GM19463 (cell line): ENCODE measurements at regions not wholly inside any gene's neighbourhood (a gene's known extent, or its start where the extent isn't known, plus 50 kb on each side); places are given as distances from the start of the nearest gene placed in this dataset.

Experiments
- ATAC-seq: cut with Tn5 transposase; IDR thresholded peaks from one replicate; pipeline ENCODE4 v1.9.1; 2021; ENCODE audit warnings: mild to moderate bottlenecking, moderate library complexity; ENCODE audit not compliant: unreplicated experiment

- ATAC-seq = peak; percentile 66
Observed at GRCh38 chr1:98813738-98814309, 152.3 kb downstream of the SNX7 start.

GRCh38 chr1:98817821-98818220, 156.3 kb downstream of the SNX7 start:
- no peak for ATAC-seq

- ATAC-seq = no peak
Observed at GRCh38 chr1:98821379-98821778, 159.9 kb downstream of the SNX7 start.

- no peak for ATAC-seq
Observed at GRCh38 chr1:98824736-98825135, 163.2 kb downstream of the SNX7 start.

GRCh38 chr1:98827041-98827440, 165.5 kb downstream of the SNX7 start:
- ATAC-seq = no peak

GRCh38 chr1:98839840-98840239, 164.8 kb downstream of the PLPPR5 start:
- ATAC-seq = no peak
